ENCODE measurements at regions not wholly inside any gene's neighbourhood (a gene's known extent, or its start where the extent isn't known, plus 50 kb on each side); places are given as distances from the start of the nearest gene placed in this dataset.

DNA sequence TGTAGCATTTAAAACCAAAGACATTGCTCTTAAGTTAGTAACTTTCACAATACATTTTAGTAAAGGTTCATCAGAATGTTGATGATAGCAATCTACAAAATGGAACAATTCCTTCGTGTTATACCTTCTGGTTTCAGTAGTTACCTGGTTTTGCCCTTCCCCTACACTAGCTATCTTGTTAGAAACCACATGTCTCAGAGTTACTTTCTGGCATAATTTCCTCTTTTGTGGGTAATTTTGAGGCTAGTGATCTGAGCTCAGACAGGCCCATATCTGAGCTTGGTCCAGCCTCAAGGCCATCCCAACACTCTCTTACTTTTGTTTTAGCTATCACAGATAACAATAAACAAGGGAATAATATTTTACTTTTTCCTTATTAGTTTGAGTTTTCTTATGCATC lies 196.9 kb downstream of the KITLG start:
- TF ChIP-seq, protein P1, sequence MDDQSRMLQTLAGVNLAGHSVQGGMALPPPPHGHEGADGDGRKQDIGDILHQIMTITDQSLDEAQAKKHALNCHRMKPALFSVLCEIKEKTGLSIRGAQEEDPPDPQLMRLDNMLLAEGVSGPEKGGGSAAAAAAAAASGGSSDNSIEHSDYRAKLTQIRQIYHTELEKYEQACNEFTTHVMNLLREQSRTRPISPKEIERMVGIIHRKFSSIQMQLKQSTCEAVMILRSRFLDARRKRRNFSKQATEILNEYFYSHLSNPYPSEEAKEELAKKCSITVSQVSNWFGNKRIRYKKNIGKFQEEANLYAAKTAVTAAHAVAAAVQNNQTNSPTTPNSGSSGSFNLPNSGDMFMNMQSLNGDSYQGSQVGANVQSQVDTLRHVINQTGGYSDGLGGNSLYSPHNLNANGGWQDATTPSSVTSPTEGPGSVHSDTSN (IDR thresholded peaks at IDR 0.05; ENCODE audit: insufficient replicate concordance, low read depth, low read length), result no peak
- TF ChIP-seq RBBP5 (conservative IDR thresholded peaks at IDR 0.05) (no peak), TAF1 (IDR thresholded peaks at IDR 0.05; ENCODE audit: borderline replicate concordance, low read depth, low read length) (no peak), RAD21 (IDR thresholded peaks at IDR 0.05; ENCODE audit: insufficient read depth, low read depth, low read length) (no peak), NFYB (IDR thresholded peaks at IDR 0.05; ENCODE audit: insufficient read depth, low read depth, low read length) (no peak), FOXM1 (IDR thresholded peaks at IDR 0.05; ENCODE audit: low read depth, low read length) (no peak), CHD4 (IDR thresholded peaks at IDR 0.05) (no peak), ZSCAN29 (IDR thresholded peaks at IDR 0.05) (no peak)
- TF ChIP-seq, protein P2, sequence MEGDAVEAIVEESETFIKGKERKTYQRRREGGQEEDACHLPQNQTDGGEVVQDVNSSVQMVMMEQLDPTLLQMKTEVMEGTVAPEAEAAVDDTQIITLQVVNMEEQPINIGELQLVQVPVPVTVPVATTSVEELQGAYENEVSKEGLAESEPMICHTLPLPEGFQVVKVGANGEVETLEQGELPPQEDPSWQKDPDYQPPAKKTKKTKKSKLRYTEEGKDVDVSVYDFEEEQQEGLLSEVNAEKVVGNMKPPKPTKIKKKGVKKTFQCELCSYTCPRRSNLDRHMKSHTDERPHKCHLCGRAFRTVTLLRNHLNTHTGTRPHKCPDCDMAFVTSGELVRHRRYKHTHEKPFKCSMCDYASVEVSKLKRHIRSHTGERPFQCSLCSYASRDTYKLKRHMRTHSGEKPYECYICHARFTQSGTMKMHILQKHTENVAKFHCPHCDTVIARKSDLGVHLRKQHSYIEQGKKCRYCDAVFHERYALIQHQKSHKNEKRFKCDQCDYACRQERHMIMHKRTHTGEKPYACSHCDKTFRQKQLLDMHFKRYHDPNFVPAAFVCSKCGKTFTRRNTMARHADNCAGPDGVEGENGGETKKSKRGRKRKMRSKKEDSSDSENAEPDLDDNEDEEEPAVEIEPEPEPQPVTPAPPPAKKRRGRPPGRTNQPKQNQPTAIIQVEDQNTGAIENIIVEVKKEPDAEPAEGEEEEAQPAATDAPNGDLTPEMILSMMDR (IDR thresholded peaks at IDR 0.05 in 2 of 3, conservative IDR thresholded peaks at IDR 0.05 in 1 of 3; ENCODE audit: control insufficient read depth in 2 of 3, extremely low read depth in 1 of 3, insufficient read depth in 1 of 3, low read depth in 3 of 3, low read length in 3 of 3), result no peak
- TF ChIP-seq, protein P3, sequence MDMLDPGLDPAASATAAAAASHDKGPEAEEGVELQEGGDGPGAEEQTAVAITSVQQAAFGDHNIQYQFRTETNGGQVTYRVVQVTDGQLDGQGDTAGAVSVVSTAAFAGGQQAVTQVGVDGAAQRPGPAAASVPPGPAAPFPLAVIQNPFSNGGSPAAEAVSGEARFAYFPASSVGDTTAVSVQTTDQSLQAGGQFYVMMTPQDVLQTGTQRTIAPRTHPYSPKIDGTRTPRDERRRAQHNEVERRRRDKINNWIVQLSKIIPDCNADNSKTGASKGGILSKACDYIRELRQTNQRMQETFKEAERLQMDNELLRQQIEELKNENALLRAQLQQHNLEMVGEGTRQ (IDR thresholded peaks at IDR 0.05; ENCODE audit: borderline replicate concordance, low read depth, low read length), result no peak
